ENCODE measurements at regions not wholly inside any gene's neighbourhood (a gene's known extent, or its start where the extent isn't known, plus 50 kb on each side); places are given as distances from the start of the nearest gene placed in this dataset.

GRCh38 chr7:31458203-31458602 is 55.7 kb upstream of the ITPRID1 start:
- Histone ChIP-seq H3K27me3 (no peaks in the 10 kb centered on the region), H3K36me3 (no peaks in the 10 kb centered on the region), H3K4me3 (no peak overlapping the region), H3K9me3 (no peaks in the 10 kb centered on the region), H3K27ac (no peak overlapping the region), H3K4me1 (no peaks in the 10 kb centered on the region)
- intact Hi-C loops (cut with DNase I; ENCODE audit: low total_unique reads) (no loop called here), in situ Hi-C loops (cut with MboI; ENCODE audit: low pct_ligation_motif_present in 1 of 4, low pct_unique_long_range_greater_than_20kb in 1 of 4, low sequenced_read_pairs in 3 of 4) (no loop called here)
- DNase-seq: no peak
- 84% methylated on average over 4 of the region's 4 CpGs; no CpG with 5 or more reads in 1 of the 2 donors for WGBS, 2 donors (ENCODE audit: low coverage in 1 of 2)
- TF ChIP-seq EP300 (IDR thresholded peaks at IDR 0.05; ENCODE audit: low read depth): no peak
- TF ChIP-seq POLR2A (IDR thresholded peaks at IDR 0.05): no peak
- no peak for TF ChIP-seq CTCF (IDR thresholded peaks at IDR 0.05)
- no peak for TF ChIP-seq POLR2AphosphoS5 (IDR thresholded peaks at IDR 0.05)

- in situ Hi-C loops (cut with MboI; ENCODE audit: low pct_ligation_motif_present in 1 of 4, low pct_unique_long_range_greater_than_20kb in 1 of 4, low sequenced_read_pairs in 3 of 4) (no loop called here), intact Hi-C loops (cut with DNase I; ENCODE audit: low total_unique reads) (no loop called here)
- 82 to 86% methylated on average over 1 to 3 of the region's 3 CpGs for WGBS, 2 donors (ENCODE audit: low coverage in 1 of 2)
- H3K27me3 ChIP-seq: no peaks in the 10 kb centered on the region
- no peaks in the 10 kb centered on the region for H3K9me3 ChIP-seq
- H3K4me3 ChIP-seq: no peak overlapping the region
- H3K27ac ChIP-seq: no peak overlapping the region
- TF ChIP-seq POLR2A (IDR thresholded peaks at IDR 0.05) (no peak), POLR2AphosphoS5 (IDR thresholded peaks at IDR 0.05) (no peak), CTCF (IDR thresholded peaks at IDR 0.05) (no peak), EP300 (IDR thresholded peaks at IDR 0.05; ENCODE audit: low read depth) (no peak)
- no peaks in the 10 kb centered on the region for H3K36me3 ChIP-seq
- H3K4me1 ChIP-seq: no peaks in the 10 kb centered on the region
- no peak for DNase-seq
Observed at GRCh38 chr7:31462636-31463035, 51.3 kb upstream of the ITPRID1 start.

All from transverse colon (tissue), 4 donors.